BE2C (cell line): ENCODE measurements at regions not wholly inside any gene's neighbourhood (a gene's known extent, or its start where the extent isn't known, plus 50 kb on each side); places are given as distances from the start of the nearest gene placed in this dataset.

Experiments used
- DNase-seq: peaks from one replicate; pipeline ENCODE4 v3.0.0-alpha.2; 2020
- H3K27me3 ChIP-seq: fragments of 250-450 bp; sonication (Bioruptor Pico); 2 replicates; pipeline ENCODE4 v1.5.1; 2020; ENCODE audit warnings: mild to moderate bottlenecking
- H3K36me3 ChIP-seq: fragments of 250-450 bp; sonication (Bioruptor Pico); 2 replicates; pipeline ENCODE4 v1.5.1; 2020; ENCODE audit warnings: mild to moderate bottlenecking
- H3K4me1 ChIP-seq: fragments of 250-450 bp; sonication (Bioruptor Pico); 2 replicates; pipeline ENCODE4 v1.5.1; 2020
- H3K4me3 ChIP-seq: 2 replicates; pipeline ENCODE4 v1.5.1; 2011; ENCODE audit warnings: low read depth, low read length
- H3K9me3 ChIP-seq: fragments of 250-450 bp; sonication (Bioruptor Pico); 2 replicates; pipeline ENCODE4 v1.5.1; 2020
- TF ChIP-seq, protein P1 (sequence below): IDR thresholded peaks from 2 replicates; pipeline ENCODE4 v1.5.1; 2012; ENCODE audit warnings: mild to moderate bottlenecking, low read depth, low read length

GRCh38 chr5:145210020-145210419 is 625.1 kb downstream of the PRELID2 start:
- no peak for DNase-seq
- TF ChIP-seq, protein P1, sequence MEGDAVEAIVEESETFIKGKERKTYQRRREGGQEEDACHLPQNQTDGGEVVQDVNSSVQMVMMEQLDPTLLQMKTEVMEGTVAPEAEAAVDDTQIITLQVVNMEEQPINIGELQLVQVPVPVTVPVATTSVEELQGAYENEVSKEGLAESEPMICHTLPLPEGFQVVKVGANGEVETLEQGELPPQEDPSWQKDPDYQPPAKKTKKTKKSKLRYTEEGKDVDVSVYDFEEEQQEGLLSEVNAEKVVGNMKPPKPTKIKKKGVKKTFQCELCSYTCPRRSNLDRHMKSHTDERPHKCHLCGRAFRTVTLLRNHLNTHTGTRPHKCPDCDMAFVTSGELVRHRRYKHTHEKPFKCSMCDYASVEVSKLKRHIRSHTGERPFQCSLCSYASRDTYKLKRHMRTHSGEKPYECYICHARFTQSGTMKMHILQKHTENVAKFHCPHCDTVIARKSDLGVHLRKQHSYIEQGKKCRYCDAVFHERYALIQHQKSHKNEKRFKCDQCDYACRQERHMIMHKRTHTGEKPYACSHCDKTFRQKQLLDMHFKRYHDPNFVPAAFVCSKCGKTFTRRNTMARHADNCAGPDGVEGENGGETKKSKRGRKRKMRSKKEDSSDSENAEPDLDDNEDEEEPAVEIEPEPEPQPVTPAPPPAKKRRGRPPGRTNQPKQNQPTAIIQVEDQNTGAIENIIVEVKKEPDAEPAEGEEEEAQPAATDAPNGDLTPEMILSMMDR, result no peak
- no peaks in the 10 kb centered on the region for H3K4me1 ChIP-seq
- no peaks in the 10 kb centered on the region for H3K27me3 ChIP-seq
- no peaks in the 10 kb centered on the region for H3K36me3 ChIP-seq
- no peak overlapping the region for H3K4me3 ChIP-seq
- no peaks in the 10 kb centered on the region for H3K9me3 ChIP-seq

DNA sequence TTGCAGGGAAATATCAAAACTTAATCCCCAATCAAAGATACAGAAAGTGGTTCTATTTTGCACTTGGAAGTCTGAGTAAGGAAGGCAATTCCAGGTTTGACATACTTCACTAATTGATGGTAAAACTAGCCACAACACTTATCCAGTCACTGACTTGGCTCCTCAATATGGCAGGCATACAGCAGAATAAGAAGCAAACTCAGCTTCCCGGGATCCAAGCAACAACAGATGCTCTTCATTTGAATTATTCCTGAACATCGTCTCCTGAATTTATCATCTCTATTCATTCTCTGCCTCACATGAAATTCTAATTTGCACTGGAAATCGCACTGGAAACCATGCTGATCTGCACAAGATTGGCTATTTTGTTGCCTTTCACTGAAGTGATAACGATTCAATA is 629.6 kb downstream of the PRELID2 start:
- Histone ChIP-seq H3K9me3 (no peaks in the 10 kb centered on the region), H3K4me3 (no peak overlapping the region), H3K36me3 (no peaks in the 10 kb centered on the region), H3K27me3 (no peaks in the 10 kb centered on the region), H3K4me1 (no peaks in the 10 kb centered on the region)
- no peak for DNase-seq
- TF ChIP-seq, protein P1, result no peak

DNA sequence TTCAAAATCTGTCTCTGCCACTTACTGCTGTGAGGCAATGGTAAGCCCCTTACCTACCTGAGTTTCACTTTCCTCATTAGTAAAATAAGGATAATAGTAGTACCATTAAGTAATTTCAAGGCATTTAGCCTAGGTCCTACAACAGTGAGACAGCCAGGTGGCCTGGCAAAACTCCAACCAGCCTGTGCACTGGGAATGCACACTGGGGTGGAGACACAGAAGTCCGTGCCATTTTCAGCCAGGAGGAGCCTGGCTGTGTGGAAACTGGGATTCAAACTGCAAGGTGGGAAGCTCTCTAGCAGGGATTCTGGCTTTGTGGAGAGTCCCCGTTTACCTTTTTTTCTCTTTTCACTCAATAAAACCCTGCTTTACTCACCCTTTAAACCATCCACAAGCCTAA is 630.4 kb downstream of the PRELID2 start:
- TF ChIP-seq, protein P1, result no peak
- Histone ChIP-seq H3K9me3 (no peaks in the 10 kb centered on the region), H3K4me1 (no peaks in the 10 kb centered on the region), H3K36me3 (no peaks in the 10 kb centered on the region), H3K27me3 (no peaks in the 10 kb centered on the region), H3K4me3 (no peak overlapping the region)
- DNase-seq, result no peak

DNA sequence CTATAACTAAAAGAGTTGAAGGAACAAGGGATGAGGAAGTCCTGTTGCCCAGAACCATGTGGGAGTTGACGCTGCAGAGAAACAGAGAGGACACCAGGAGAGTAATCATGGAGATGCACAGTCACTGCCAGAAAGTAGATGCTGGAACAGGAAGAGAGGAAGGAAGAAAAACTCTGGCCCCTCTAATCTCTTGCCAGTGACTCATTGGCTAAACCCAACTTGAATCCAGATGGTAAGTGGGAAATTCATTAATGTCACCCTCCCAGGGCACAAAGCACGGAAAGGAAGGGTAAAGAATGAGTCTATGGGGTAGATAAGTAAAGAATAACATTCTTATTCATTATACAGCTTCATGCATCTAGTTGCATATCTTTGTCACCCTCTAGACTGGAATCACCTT is 631.9 kb downstream of the PRELID2 start:
- Histone ChIP-seq H3K36me3 (no peaks in the 10 kb centered on the region), H3K4me3 (no peak overlapping the region), H3K9me3 (no peaks in the 10 kb centered on the region), H3K4me1 (no peaks in the 10 kb centered on the region), H3K27me3 (no peaks in the 10 kb centered on the region)
- TF ChIP-seq, protein P1, result no peak
- DNase-seq, result no peak

DNA sequence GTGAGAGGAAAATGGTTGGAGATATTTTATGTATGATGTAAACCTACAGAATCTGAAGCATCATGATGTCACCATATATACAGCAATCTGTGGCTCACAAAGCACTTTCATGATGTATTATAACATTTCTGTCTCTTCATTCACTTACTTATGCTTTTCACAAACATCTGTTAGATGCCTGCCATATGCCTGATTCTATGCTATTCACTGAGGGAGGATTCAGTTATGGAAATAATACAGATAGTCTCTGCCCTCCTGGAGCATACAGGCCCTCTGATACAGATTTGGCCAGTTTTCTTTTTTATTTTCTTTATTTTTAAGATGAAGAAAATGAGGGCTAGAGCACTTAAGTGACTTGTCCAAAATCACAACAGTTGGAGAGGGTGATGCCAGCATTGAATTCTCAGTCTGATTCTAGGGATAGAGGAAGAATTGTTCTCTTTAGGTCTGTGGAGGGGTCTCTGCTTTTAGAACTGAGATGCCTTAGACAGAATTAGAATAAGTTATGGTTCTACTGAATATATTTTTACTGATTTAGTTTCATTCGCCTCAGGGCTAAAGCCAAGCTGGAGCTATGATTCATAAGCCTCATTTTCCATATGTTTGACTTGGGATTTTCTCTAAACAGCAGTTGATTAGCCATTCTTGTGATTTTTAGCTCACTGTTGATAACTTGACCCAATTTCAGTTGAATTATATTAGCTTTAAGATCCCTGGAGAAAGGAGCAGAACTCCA is 636.4 kb downstream of the PRELID2 start:
- TF ChIP-seq, protein P1, result no peak
- Histone ChIP-seq H3K27me3 (no peaks in the 10 kb centered on the region), H3K4me3 (no peak overlapping the region), H3K4me1 (no peaks in the 10 kb centered on the region), H3K36me3 (no peaks in the 10 kb centered on the region), H3K9me3 (no peaks in the 10 kb centered on the region)
- no peak for DNase-seq

GRCh38 chr5:145189746-145190145 is 645.4 kb downstream of the PRELID2 start:
- TF ChIP-seq, protein P1, result no peak
- Histone ChIP-seq H3K27me3 (no peaks in the 10 kb centered on the region), H3K9me3 (no peaks in the 10 kb centered on the region; the same call in none of the 2 replicates), H3K4me3 (no peak overlapping the region), H3K36me3 (no peaks in the 10 kb centered on the region), H3K4me1 (no peaks in the 10 kb centered on the region)
- no peak for DNase-seq
